ENCODE measurements at regions not wholly inside any gene's neighbourhood (a gene's known extent, or its start where the extent isn't known, plus 50 kb on each side); places are given as distances from the start of the nearest gene placed in this dataset.
"Not testable (repeated sequence)": the region's sequence is repeated elsewhere in the genome, so short reads cannot be mapped to it uniquely, and the experiment has no call there.

GRCh38 chr14:21760360-21760759 lies 86.7 kb upstream of the OR4E1 start:
- H3K27me3 Mint-ChIP-seq, result peaks cover 32% of the 10 kb centered on the region
- H3K36me3 Mint-ChIP-seq (ENCODE audit: low read depth); DNase-seq; intact Hi-C loops (cut with DNase I, micrococcal nuclease); H3K9me3 Mint-ChIP-seq (ENCODE audit: low read depth); ATAC-seq; H3K4me1 Mint-ChIP-seq; H3K27ac Mint-ChIP-seq; H3K4me3 Mint-ChIP-seq; POLR2A ChIA-PET: not testable (repeated sequence)
- CTCF ChIA-PET, result interaction anchor here (0.7 to 3.3 kb wide), 3 partner anchors 11 to 810 kb away, joined by 3 to 13 read pairs (median 3); no protein-coding TSS in a partner anchor

- Mint-ChIP-seq H3K27me3 (no peaks in the 10 kb centered on the region), H3K36me3 (ENCODE audit: low read depth) (no peaks in the 10 kb centered on the region), H3K27ac (peak overlapping the region; percentile 71), H3K4me1 (peaks cover 9% of the 10 kb centered on the region), H3K9me3 (ENCODE audit: low read depth) (no peaks in the 10 kb centered on the region), H3K4me3 (peak overlapping the region; percentile 52)
- POLR2A ChIA-PET, result no interaction called here
- ATAC-seq (peak; percentile 30), DNase-seq (no peak)
- CTCF ChIA-PET, result interaction anchor here (0.7 to 2.7 kb wide), 20 partner anchors 9 to 840 kb away, joined by 3 to 13 read pairs (median 4); partner anchors contain the start of gene DAD1
- intact Hi-C loops (cut with DNase I, micrococcal nuclease), result loop anchor here in 1 of 2 experiments (2.0 kb wide), 1 partner anchor 807 kb away; no protein-coding TSS in a partner anchor
Observed at GRCh38 chr14:21749306-21749868, 75.8 kb upstream of the OR4E1 start.

GRCh38 chr14:21748869-21749303 lies 75.3 kb upstream of the OR4E1 start:
- Mint-ChIP-seq H3K36me3 (ENCODE audit: low read depth) (no peaks in the 10 kb centered on the region), H3K27ac (peak overlapping the region; percentile 71), H3K4me3 (peak overlapping the region; percentile 52), H3K4me1 (peaks cover 9% of the 10 kb centered on the region), H3K27me3 (no peaks in the 10 kb centered on the region), H3K9me3 (ENCODE audit: low read depth) (no peaks in the 10 kb centered on the region)
- ChIA-PET CTCF (interaction anchor here (0.7 to 2.7 kb wide), 21 partner anchors 8 to 841 kb away, joined by 3 to 13 read pairs (median 4); partner anchors contain the start of gene DAD1), POLR2A (no interaction called here)
- peak; percentile 91 for ATAC-seq
- intact Hi-C loops (cut with DNase I, micrococcal nuclease), result loop anchor here in 1 of 2 experiments (2.0 kb wide), 1 partner anchor 808 kb away; no protein-coding TSS in a partner anchor
- peak; percentile 75 for DNase-seq

GRCh38 chr14:21735639-21736307 lies 62.2 kb upstream of the OR4E1 start:
- Mint-ChIP-seq H3K9me3 (ENCODE audit: low read depth) (no peaks in the 10 kb centered on the region), H3K27ac (peak overlapping the region; percentile 59), H3K27me3 (peaks cover 46% of the 10 kb centered on the region), H3K36me3 (ENCODE audit: low read depth) (no peaks in the 10 kb centered on the region), H3K4me1 (peaks cover 5% of the 10 kb centered on the region), H3K4me3 (peak overlapping the region; percentile 63)
- POLR2A ChIA-PET, result interaction anchor here (1.0 kb wide), 1 partner anchor 820 kb away, joined by 4 read pairs; no protein-coding TSS in a partner anchor
- ATAC-seq (peak; percentile 81), DNase-seq (peak; percentile 40)
- intact Hi-C loops (cut with DNase I, micrococcal nuclease), result no loop called here
- CTCF ChIA-PET, result interaction anchor here (0.6 to 3.3 kb wide), 6 partner anchors 10 to 795 kb away, joined by 3 to 25 read pairs (median 7); no protein-coding TSS in a partner anchor

GRCh38 chr14:21735200-21735599 lies 61.6 kb upstream of the OR4E1 start:
- peaks cover 42% of the 10 kb centered on the region for H3K27me3 Mint-ChIP-seq
- H3K36me3 Mint-ChIP-seq (ENCODE audit: low read depth), result no peaks in the 10 kb centered on the region
- no peak overlapping the region for H3K27ac Mint-ChIP-seq
- peaks cover 5% of the 10 kb centered on the region for H3K4me1 Mint-ChIP-seq
- no peak for DNase-seq
- intact Hi-C loops (cut with DNase I, micrococcal nuclease), result no loop called here
- ChIA-PET POLR2A (no interaction called here), CTCF (interaction anchor here (1.2 to 3.3 kb wide), 9 partner anchors 9 to 835 kb away, joined by 3 to 25 read pairs (median 6); no protein-coding TSS in a partner anchor)
- H3K4me3 Mint-ChIP-seq, result peak overlapping the region; percentile 63
- no peaks in the 10 kb centered on the region for H3K9me3 Mint-ChIP-seq (ENCODE audit: low read depth)
- peak; percentile 36 for ATAC-seq

GRCh38 chr14:21734457-21735074 lies 60.9 kb upstream of the OR4E1 start:
- ATAC-seq (peak; percentile 52), DNase-seq (peak; percentile 45)
- POLR2A ChIA-PET, result no interaction called here
- intact Hi-C loops (cut with DNase I, micrococcal nuclease), result no loop called here
- Mint-ChIP-seq H3K4me1 (peaks cover 10% of the 10 kb centered on the region), H3K27me3 (peaks cover 35% of the 10 kb centered on the region), H3K4me3 (peak overlapping the region; percentile 63), H3K27ac (peak overlapping the region; percentile 1), H3K9me3 (ENCODE audit: low read depth) (no peaks in the 10 kb centered on the region), H3K36me3 (ENCODE audit: low read depth) (no peaks in the 10 kb centered on the region)
- CTCF ChIA-PET, result interaction anchor here (0.6 to 3.3 kb wide), 16 partner anchors 8 to 835 kb away, joined by 3 to 25 read pairs (median 4); no protein-coding TSS in a partner anchor

GRCh38 chr14:21729703-21730233 lies 56.1 kb upstream of the OR4E1 start:
- Mint-ChIP-seq H3K36me3 (ENCODE audit: low read depth) (no peaks in the 10 kb centered on the region), H3K9me3 (ENCODE audit: low read depth) (no peaks in the 10 kb centered on the region), H3K4me1 (peaks cover 10% of the 10 kb centered on the region), H3K27ac (no peak overlapping the region), H3K4me3 (peak overlapping the region; percentile 10), H3K27me3 (peaks cover 20% of the 10 kb centered on the region)
- intact Hi-C loops (cut with DNase I, micrococcal nuclease), result no loop called here
- ATAC-seq (peak; percentile 33), DNase-seq (no peak)
- ChIA-PET CTCF (no interaction called here), POLR2A (no interaction called here)

GRCh38 chr14:21725250-21725649 lies 51.6 kb upstream of the OR4E1 start:
- CTCF ChIA-PET, result interaction anchor here (0.6 to 7.4 kb wide), 5 partner anchors 10 to 809 kb away, joined by 3 to 73 read pairs (median 7); no protein-coding TSS in a partner anchor
- POLR2A ChIA-PET, result no interaction called here
- no peaks in the 10 kb centered on the region for H3K36me3 Mint-ChIP-seq (ENCODE audit: low read depth)
- H3K4me1 Mint-ChIP-seq, result peaks cover 5% of the 10 kb centered on the region
- H3K27me3 Mint-ChIP-seq, result peaks cover 18% of the 10 kb centered on the region
- H3K9me3 Mint-ChIP-seq (ENCODE audit: low read depth), result no peaks in the 10 kb centered on the region
- H3K27ac Mint-ChIP-seq, result no peak overlapping the region
- no peak for DNase-seq
- intact Hi-C loops (cut with DNase I, micrococcal nuclease), result no loop called here
- ATAC-seq, result no peak
- no peak overlapping the region for H3K4me3 Mint-ChIP-seq

- DNase-seq (no peak), ATAC-seq (no peak)
- Mint-ChIP-seq H3K4me1 (no peaks in the 10 kb centered on the region), H3K9me3 (ENCODE audit: low read depth) (no peaks in the 10 kb centered on the region), H3K36me3 (ENCODE audit: low read depth) (no peaks in the 10 kb centered on the region), H3K27ac (peak overlapping the region; percentile 77), H3K4me3 (peak overlapping the region; percentile 70), H3K27me3 (peaks cover 18% of the 10 kb centered on the region)
- intact Hi-C loops (cut with DNase I, micrococcal nuclease), result loop anchor here in 1 of 2 experiments (5.0 kb wide), 2 partner anchors 793 to 813 kb away; no protein-coding TSS in a partner anchor
- ChIA-PET CTCF (interaction anchor here (0.9 to 7.4 kb wide), 9 partner anchors 8 to 810 kb away, joined by 3 to 73 read pairs (median 5); no protein-coding TSS in a partner anchor), POLR2A (no interaction called here)
Observed at GRCh38 chr14:21724090-21724973, 50.7 kb upstream of the OR4E1 start.

- intact Hi-C loops (cut with DNase I, micrococcal nuclease), result loop anchor here in 1 of 2 experiments (5.0 kb wide), 2 partner anchors 794 to 814 kb away; no protein-coding TSS in a partner anchor
- DNase-seq, result peak; percentile 71
- ATAC-seq, result peak; percentile 90
- no peaks in the 10 kb centered on the region for H3K4me1 Mint-ChIP-seq
- H3K4me3 Mint-ChIP-seq, result peak overlapping the region; percentile 70
- H3K9me3 Mint-ChIP-seq (ENCODE audit: low read depth), result no peaks in the 10 kb centered on the region
- peak overlapping the region; percentile 77 for H3K27ac Mint-ChIP-seq
- ChIA-PET POLR2A (interaction anchor here (0.8 kb wide), 1 partner anchor 11 kb away, joined by 11 read pairs; no protein-coding TSS in a partner anchor), CTCF (interaction anchor here (0.8 to 7.4 kb wide), 15 partner anchors 8 to 846 kb away, joined by 3 to 73 read pairs (median 5); no protein-coding TSS in a partner anchor)
- peaks cover 21% of the 10 kb centered on the region for H3K27me3 Mint-ChIP-seq
- H3K36me3 Mint-ChIP-seq (ENCODE audit: low read depth), result no peaks in the 10 kb centered on the region
Observed at GRCh38 chr14:21723431-21724045, 49.9 kb upstream of the OR4E1 start.

All from activated CD4-positive, alpha-beta T cell treated with anti-CD3 and anti-CD28 coated beads for 36 hours (primary cell).